Peyer's patch (tissue), 4 donors: ENCODE measurements at regions not wholly inside any gene's neighbourhood (a gene's known extent, or its start where the extent isn't known, plus 50 kb on each side); places are given as distances from the start of the nearest gene placed in this dataset.

Experiments
- POLR2A ChIP-seq, 2 donors: fragments of 450-650 bp; IDR thresholded peaks; one replicate each; pipeline ENCODE4 v1.5.1; 2017; ENCODE audit warnings: antibody characterized with exemption in 2 of 2, mild to moderate bottlenecking in 2 of 2, moderate library complexity in 2 of 2
- TF ChIP-seq, protein P1 (sequence below), 6 experiments: fragments of 450-650 bp in 4 of 6; fragments of 200-600 bp in 2 of 6; sonication (generic) in 1 of 6; IDR thresholded peaks; one replicate each; pipeline ENCODE4 v1.5.1; 2017 to 2019; ENCODE audit warnings: antibody characterized with exemption in 6 of 6, mild to moderate bottlenecking in 3 of 6, moderate library complexity in 1 of 6

GRCh38 chr4:156634612-156635011 is 337.0 kb downstream of the PDGFC start:
- TF ChIP-seq, protein P1, sequence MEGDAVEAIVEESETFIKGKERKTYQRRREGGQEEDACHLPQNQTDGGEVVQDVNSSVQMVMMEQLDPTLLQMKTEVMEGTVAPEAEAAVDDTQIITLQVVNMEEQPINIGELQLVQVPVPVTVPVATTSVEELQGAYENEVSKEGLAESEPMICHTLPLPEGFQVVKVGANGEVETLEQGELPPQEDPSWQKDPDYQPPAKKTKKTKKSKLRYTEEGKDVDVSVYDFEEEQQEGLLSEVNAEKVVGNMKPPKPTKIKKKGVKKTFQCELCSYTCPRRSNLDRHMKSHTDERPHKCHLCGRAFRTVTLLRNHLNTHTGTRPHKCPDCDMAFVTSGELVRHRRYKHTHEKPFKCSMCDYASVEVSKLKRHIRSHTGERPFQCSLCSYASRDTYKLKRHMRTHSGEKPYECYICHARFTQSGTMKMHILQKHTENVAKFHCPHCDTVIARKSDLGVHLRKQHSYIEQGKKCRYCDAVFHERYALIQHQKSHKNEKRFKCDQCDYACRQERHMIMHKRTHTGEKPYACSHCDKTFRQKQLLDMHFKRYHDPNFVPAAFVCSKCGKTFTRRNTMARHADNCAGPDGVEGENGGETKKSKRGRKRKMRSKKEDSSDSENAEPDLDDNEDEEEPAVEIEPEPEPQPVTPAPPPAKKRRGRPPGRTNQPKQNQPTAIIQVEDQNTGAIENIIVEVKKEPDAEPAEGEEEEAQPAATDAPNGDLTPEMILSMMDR (IDR thresholded peaks at IDR 0.05): no peak
- TF ChIP-seq POLR2A (IDR thresholded peaks at IDR 0.05): no peak
